Vagina (tissue), 2 donors: ENCODE measurements at regions not wholly inside any gene's neighbourhood (a gene's known extent, or its start where the extent isn't known, plus 50 kb on each side); places are given as distances from the start of the nearest gene placed in this dataset.

Experiments used
- POLR2A ChIP-seq, 2 donors: fragments of 450-650 bp; IDR thresholded peaks; one replicate each; pipeline ENCODE4 v1.6.1; 2017; ENCODE audit warnings: antibody characterized with exemption in 2 of 2, mild to moderate bottlenecking in 2 of 2, moderate library complexity in 2 of 2
- POLR2AphosphoS5 ChIP-seq, 2 donors: sonication (generic); formaldehyde crosslinking; IDR thresholded peaks; one replicate each; pipeline ENCODE4 v1.9.0; 2017; ENCODE audit warnings: antibody characterized with exemption in 2 of 2, mild to moderate bottlenecking in 2 of 2, low read depth in 1 of 2; ENCODE audit not compliant: insufficient read depth in 1 of 2
- TF ChIP-seq, protein P1 (sequence below), 3 experiments: fragments of 450-650 bp in 2 of 3; fragments of 200-600 bp in 1 of 3; sonication (generic) in 1 of 3; IDR thresholded peaks; one replicate each; pipeline ENCODE4 v1.5.1; 2017 to 2019; ENCODE audit warnings: antibody characterized with exemption in 3 of 3, mild to moderate bottlenecking in 2 of 3, moderate library complexity in 2 of 3

DNA sequence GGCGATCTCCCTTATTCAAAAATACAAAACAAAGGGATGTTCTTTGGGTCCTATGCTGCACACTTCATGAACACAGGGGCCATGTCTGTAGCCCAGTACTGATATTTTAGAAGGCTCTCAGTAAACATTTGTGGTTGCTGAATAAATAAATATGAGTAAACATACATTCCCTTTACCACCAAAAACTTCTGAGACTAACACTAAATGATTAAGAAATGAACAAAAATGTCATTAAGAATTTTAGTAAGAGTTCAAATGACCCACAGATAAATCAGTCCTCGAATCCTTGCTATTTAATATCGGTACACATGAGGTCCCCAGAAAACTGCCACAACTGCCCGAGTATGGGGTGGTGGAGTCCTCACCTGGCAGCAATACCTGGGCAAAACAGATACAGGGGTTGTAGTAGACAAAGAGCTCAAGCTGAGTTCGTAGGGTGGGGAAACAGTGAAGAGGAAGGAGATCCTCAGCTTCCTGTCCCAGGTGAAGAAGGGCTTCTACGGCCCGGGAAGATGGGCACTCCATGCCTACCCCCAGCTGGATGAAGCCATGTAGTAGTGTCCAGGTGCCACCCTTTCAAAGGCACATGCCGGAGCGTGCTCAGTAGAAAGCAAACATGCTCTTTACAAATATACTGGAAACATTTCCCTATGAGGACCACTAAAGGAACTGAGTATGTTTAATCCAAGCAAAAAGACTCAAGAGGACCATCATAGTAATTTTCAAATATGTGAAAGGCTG is 72.6 kb upstream of the ARHGAP29 start:
- TF ChIP-seq, protein P1, sequence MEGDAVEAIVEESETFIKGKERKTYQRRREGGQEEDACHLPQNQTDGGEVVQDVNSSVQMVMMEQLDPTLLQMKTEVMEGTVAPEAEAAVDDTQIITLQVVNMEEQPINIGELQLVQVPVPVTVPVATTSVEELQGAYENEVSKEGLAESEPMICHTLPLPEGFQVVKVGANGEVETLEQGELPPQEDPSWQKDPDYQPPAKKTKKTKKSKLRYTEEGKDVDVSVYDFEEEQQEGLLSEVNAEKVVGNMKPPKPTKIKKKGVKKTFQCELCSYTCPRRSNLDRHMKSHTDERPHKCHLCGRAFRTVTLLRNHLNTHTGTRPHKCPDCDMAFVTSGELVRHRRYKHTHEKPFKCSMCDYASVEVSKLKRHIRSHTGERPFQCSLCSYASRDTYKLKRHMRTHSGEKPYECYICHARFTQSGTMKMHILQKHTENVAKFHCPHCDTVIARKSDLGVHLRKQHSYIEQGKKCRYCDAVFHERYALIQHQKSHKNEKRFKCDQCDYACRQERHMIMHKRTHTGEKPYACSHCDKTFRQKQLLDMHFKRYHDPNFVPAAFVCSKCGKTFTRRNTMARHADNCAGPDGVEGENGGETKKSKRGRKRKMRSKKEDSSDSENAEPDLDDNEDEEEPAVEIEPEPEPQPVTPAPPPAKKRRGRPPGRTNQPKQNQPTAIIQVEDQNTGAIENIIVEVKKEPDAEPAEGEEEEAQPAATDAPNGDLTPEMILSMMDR (IDR thresholded peaks at IDR 0.05): no peak
- no peak for TF ChIP-seq POLR2A (IDR thresholded peaks at IDR 0.05)
- no peak for TF ChIP-seq POLR2AphosphoS5 (IDR thresholded peaks at IDR 0.05; ENCODE audit: insufficient read depth in 1 of 2, low read depth in 1 of 2)
